ENCODE measurements at regions not wholly inside any gene's neighbourhood (a gene's known extent, or its start where the extent isn't known, plus 50 kb on each side); places are given as distances from the start of the nearest gene placed in this dataset.
A peak's percentile ranks its signal among the peaks of the same experiment; 100 is the strongest.
"Not testable (repeated sequence)": the region's sequence is repeated elsewhere in the genome, so short reads cannot be mapped to it uniquely, and the experiment has no call there.

GRCh38 chr14:50020799-50021198 lies 95.6 kb downstream of the VCPKMT start:
- no peak for DNase-seq

- DNase-seq = no peak
These were observed 94.9 kb downstream of the VCPKMT start for GRCh38 chr14:50021261-50022031.

- DNase-seq = no peak
These were observed 93.7 kb downstream of the VCPKMT start for GRCh38 chr14:50022661-50023060.

GRCh38 chr14:50023671-50024490 lies 92.5 kb downstream of the VCPKMT start:
- no peak for DNase-seq

GRCh38 chr14:50025073-50025472 lies 91.3 kb downstream of the VCPKMT start:
- DNase-seq = no peak

GRCh38 chr14:50025776-50026175 lies 90.6 kb downstream of the VCPKMT start:
- DNase-seq = no peak

- no peak for DNase-seq
These were observed 90.0 kb downstream of the VCPKMT start for GRCh38 chr14:50026396-50026795.

- no peak for DNase-seq
These were observed 88.6 kb downstream of the VCPKMT start for GRCh38 chr14:50027816-50028215.

- DNase-seq = no peak
These were observed 87.9 kb downstream of the VCPKMT start for GRCh38 chr14:50028458-50028857.

- DNase-seq = no peak
These were observed 86.3 kb downstream of the VCPKMT start for GRCh38 chr14:50030036-50030435.

- not testable (repeated sequence) for DNase-seq
These were observed 85.5 kb downstream of the VCPKMT start for GRCh38 chr14:50030911-50031310.

GRCh38 chr14:50031602-50032313 lies 84.6 kb downstream of the VCPKMT start:
- no peak for DNase-seq

GRCh38 chr14:50032462-50033167 lies 83.8 kb downstream of the VCPKMT start:
- not testable (repeated sequence) for DNase-seq

- DNase-seq = no peak
These were observed 81.2 kb downstream of the VCPKMT start for GRCh38 chr14:50035214-50035613.

GRCh38 chr14:50036211-50036610 lies 80.2 kb downstream of the VCPKMT start:
- no peak for DNase-seq

GRCh38 chr14:50036637-50037036 lies 79.7 kb downstream of the VCPKMT start:
- no peak for DNase-seq

- DNase-seq = no peak
These were observed 79.1 kb downstream of the VCPKMT start for GRCh38 chr14:50037240-50037639.

GRCh38 chr14:50037852-50038251 lies 78.5 kb downstream of the VCPKMT start:
- no peak for DNase-seq

GRCh38 chr14:50038398-50039119 lies 77.8 kb downstream of the VCPKMT start:
- peak; percentile 7 for DNase-seq

GRCh38 chr14:50039120-50039517 lies 77.3 kb downstream of the VCPKMT start:
- no peak for DNase-seq

- DNase-seq = no peak
These were observed 76.5 kb downstream of the VCPKMT start for GRCh38 chr14:50039734-50040400.

- peak; percentile 22 for DNase-seq
These were observed 76.0 kb downstream of the VCPKMT start for GRCh38 chr14:50040401-50040775.
